Stomach (tissue), 8 donors: ENCODE measurements at regions not wholly inside any gene's neighbourhood (a gene's known extent, or its start where the extent isn't known, plus 50 kb on each side); places are given as distances from the start of the nearest gene placed in this dataset.

ENCODE experiments used
- DNase-seq, 2 donors: peaks; one replicate each; pipeline versions ENCODE4 v3.0.0 to v3.0.0-alpha.2; 2013 to 2019
- H3K27ac ChIP-seq, 5 donors: fragments of 200-600 bp in 4 of 5; sonication (generic) in 4 of 5; one replicate each; pipeline ENCODE4 v1.5.1; 2013 to 2019; ENCODE audit warnings: mild to moderate bottlenecking in 1 of 5, moderate library complexity in 1 of 5
- H3K27me3 ChIP-seq, 3 donors: fragments of 200-600 bp; sonication (generic); one replicate each; pipeline ENCODE4 v1.5.1; 2017 to 2019; ENCODE audit warnings: mixed run types in 1 of 3
- H3K36me3 ChIP-seq, 4 donors: fragments of 200-600 bp; sonication (generic); 1 replicate in 3 of 4; 2 replicates in 1 of 4; pipeline ENCODE4 v1.5.1; 2016 to 2019
- H3K4me1 ChIP-seq, 4 donors: fragments of 200-600 bp; sonication (generic); one replicate each; pipeline ENCODE4 v1.5.1; 2016 to 2019
- H3K4me3 ChIP-seq, 4 donors: fragments of 200-600 bp; sonication (generic) in 3 of 4; one replicate each; pipeline ENCODE4 v1.5.1; 2016 to 2019; ENCODE audit warnings: mild to moderate bottlenecking in 1 of 4
- H3K9me3 ChIP-seq, 4 donors: fragments of 200-600 bp; sonication (generic); one replicate each; pipeline ENCODE4 v1.5.1; 2016 to 2019
- EP300 ChIP-seq: sonication (generic); formaldehyde crosslinking; IDR thresholded peaks from one replicate; pipeline ENCODE4 v1.6.1; 2017; ENCODE audit warnings: antibody characterized with exemption
- POLR2A ChIP-seq, 4 donors: fragments of 450-650 bp; IDR thresholded peaks; one replicate each; pipeline ENCODE4 v1.6.1; 2016; ENCODE audit warnings: antibody characterized with exemption in 4 of 4, control low read depth in 2 of 4, mild to moderate bottlenecking in 1 of 4, moderate library complexity in 1 of 4
- POLR2AphosphoS5 ChIP-seq, 3 donors: sonication (generic); formaldehyde crosslinking; IDR thresholded peaks; one replicate each; pipeline ENCODE4 v1.6.1; 2016; ENCODE audit warnings: antibody characterized with exemption in 3 of 3
- WGBS, 5 donors: extraction: QIAGEN DNeasy Blood & Tissue Kit in 3 of 5; methylation state at CpG; one replicate each; pipeline versions ENCODE4 v1.1.5 to v1.1.7; 2013 to 2018; 5-methylcytosine and 5-hydroxymethylcytosine counted together
- intact Hi-C: fragments of 100-400 bp; cut with DNase I; formaldehyde crosslinking; loops from one replicate; pipeline ENCODE4 v1.15.1; 2023; ENCODE audit warnings: low total_unique reads
- TF ChIP-seq, protein P1 (sequence below), 7 experiments: fragments of 450-650 bp in 4 of 7; fragments of 200-600 bp in 3 of 7; sonication (generic) in 3 of 7; IDR thresholded peaks; one replicate each; pipeline ENCODE4 v1.5.1; 2016 to 2019; ENCODE audit warnings: antibody characterized with exemption in 7 of 7, control low read depth in 2 of 7, mild to moderate bottlenecking in 1 of 7
- donor health status: healthy with polysubstance abuse.
- donor health status: Bipolar disorder and iron deficiency.
- donor health status: healthy.

DNA sequence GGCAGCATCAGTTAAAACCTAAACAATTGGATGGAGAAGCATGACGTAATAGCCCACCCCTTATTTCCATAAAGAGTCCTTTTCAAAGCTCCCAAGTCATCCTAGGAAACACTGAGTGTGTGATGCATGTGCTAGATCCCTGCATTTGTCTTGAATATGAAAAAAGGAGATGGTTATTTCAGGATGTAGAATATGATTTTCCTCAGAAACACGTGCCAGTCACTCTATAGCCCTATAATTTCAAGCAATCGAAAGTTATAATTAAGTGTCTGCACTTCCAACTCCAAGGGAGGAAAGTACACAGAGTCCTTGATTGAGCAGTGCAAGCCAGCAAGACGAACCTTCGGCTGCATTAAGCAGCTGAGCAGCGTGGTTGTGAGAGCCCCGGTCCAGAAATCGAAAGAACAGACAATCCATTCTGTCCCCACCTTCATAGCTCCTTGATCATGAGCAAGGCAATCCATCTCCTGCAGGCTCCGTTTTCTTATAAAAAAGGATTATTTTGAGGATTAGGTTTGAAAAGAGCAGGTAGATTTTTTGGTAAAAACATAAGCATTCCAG, 287.7 kb downstream of the FBXO15 start:
- 77 to 82% (median 82%) methylated on average over 9 of the region's 9 CpGs for WGBS, 5 donors
- no peak for DNase-seq
- Histone ChIP-seq H3K4me3 (no peak overlapping the region), H3K9me3 (no peaks in the 10 kb centered on the region), H3K36me3 (no peaks in the 10 kb centered on the region), H3K27ac (no peak overlapping the region), H3K4me1 (no peaks in the 10 kb centered on the region), H3K27me3 (no peaks in the 10 kb centered on the region)
- intact Hi-C loops = no loop called here
- TF ChIP-seq, protein P1, sequence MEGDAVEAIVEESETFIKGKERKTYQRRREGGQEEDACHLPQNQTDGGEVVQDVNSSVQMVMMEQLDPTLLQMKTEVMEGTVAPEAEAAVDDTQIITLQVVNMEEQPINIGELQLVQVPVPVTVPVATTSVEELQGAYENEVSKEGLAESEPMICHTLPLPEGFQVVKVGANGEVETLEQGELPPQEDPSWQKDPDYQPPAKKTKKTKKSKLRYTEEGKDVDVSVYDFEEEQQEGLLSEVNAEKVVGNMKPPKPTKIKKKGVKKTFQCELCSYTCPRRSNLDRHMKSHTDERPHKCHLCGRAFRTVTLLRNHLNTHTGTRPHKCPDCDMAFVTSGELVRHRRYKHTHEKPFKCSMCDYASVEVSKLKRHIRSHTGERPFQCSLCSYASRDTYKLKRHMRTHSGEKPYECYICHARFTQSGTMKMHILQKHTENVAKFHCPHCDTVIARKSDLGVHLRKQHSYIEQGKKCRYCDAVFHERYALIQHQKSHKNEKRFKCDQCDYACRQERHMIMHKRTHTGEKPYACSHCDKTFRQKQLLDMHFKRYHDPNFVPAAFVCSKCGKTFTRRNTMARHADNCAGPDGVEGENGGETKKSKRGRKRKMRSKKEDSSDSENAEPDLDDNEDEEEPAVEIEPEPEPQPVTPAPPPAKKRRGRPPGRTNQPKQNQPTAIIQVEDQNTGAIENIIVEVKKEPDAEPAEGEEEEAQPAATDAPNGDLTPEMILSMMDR (IDR thresholded peaks at IDR 0.05) = no peak
- no peak for TF ChIP-seq EP300
- no peak for TF ChIP-seq POLR2A (IDR thresholded peaks at IDR 0.05)
- TF ChIP-seq POLR2AphosphoS5 (IDR thresholded peaks at IDR 0.05) = no peak

DNA sequence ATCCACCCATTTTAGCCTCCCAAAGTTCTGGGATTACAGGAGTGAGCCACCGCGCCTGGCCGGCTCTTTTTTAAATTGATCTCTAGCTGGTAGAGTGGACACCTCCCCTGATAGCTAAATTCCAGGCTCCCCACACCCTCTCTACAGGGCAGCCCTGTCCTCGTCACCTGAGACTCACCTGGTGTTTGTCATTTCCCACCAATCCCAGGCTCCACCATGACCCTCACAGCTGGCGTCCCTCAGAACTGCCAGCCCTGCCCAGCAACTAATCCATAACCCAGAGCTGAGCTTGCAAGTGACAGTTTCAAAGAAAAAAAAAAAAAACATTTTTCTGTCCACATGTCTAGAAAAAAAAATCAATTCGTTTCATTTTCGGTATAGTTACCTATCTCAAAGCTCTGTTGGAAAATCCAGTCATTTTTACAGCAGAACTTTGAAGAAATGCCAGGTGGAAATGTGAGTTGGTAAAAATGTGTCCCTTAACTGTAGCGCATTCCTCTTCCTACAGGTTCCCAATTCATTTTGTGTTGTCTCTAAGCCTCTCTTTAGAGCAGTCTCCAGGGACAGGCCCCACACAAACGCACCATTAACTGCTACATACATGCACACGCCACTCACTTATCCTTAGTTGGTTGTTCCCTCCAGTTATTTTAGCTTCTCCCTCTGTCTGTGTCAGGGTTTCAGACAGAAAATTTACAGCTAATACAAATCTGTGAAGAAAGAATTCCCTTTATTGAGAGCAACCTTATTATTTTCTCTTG, 294.7 kb downstream of the FBXO15 start:
- Histone ChIP-seq H3K4me3 (no peak overlapping the region), H3K27me3 (no peaks in the 10 kb centered on the region), H3K36me3 (no peaks in the 10 kb centered on the region), H3K9me3 (no peaks in the 10 kb centered on the region), H3K27ac (no peak overlapping the region), H3K4me1 (no peaks in the 10 kb centered on the region)
- intact Hi-C loops = no loop called here
- TF ChIP-seq POLR2AphosphoS5 (IDR thresholded peaks at IDR 0.05) (no peak), POLR2A (IDR thresholded peaks at IDR 0.05) (no peak), EP300 (no peak)
- TF ChIP-seq, protein P1 (IDR thresholded peaks at IDR 0.05) = no peak
- no peak for DNase-seq
- WGBS, 5 donors = 53 to 74% (median 60%) methylated on average over 10 of the region's 10 CpGs

DNA sequence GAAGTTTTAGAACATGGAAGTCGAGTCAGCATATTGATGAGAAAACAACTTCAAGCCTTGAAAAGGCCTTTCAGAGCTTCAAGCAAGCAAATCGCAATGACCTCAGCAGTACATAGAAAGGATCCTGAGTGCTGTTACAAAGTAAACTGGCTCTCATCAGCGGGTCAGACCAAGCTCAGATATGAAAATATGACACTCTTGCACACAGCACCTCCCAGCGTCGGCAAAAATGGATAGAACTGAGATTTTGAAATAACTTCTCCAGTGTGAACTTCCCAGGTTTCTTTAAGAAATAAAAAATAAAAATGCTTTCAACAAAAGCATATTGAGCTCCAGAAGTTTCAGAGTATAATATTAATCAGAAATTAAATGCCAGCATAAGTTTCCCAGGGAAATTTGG, 296.9 kb downstream of the FBXO15 start:
- Histone ChIP-seq H3K36me3 (no peaks in the 10 kb centered on the region), H3K9me3 (no peaks in the 10 kb centered on the region), H3K4me3 (no peak overlapping the region), H3K4me1 (no peaks in the 10 kb centered on the region), H3K27me3 (peaks cover 0 to 6% (median 0%) of the 10 kb centered on the region in 3 donors), H3K27ac (no peak overlapping the region)
- intact Hi-C loops = no loop called here
- TF ChIP-seq POLR2A (IDR thresholded peaks at IDR 0.05) (no peak), POLR2AphosphoS5 (IDR thresholded peaks at IDR 0.05) (no peak), EP300 (no peak)
- TF ChIP-seq, protein P1 (IDR thresholded peaks at IDR 0.05) = no peak
- no peak for DNase-seq
- 72 to 82% (median 77%) methylated on average over 5 of the region's 5 CpGs for WGBS, 5 donors

DNA sequence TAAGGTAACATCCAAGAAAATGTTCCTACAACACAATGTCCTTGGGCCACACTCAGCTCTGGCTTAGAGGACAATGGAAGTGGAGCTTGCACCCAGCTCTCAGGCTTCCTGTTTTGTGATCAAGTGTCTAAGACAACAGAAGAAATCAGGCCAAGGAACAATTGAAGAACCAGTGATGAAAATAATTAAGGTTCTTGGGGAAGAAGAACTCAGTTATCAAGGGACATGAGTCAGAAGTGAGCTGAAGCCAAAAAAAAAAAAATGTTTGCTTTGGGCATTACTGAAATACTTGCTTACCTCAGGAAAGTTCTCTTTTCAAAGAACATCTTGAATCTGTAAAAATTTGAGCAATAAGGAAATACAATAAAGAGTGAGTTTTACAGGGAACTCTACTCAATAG, 299.0 kb downstream of the FBXO15 start:
- TF ChIP-seq, protein P1 (IDR thresholded peaks at IDR 0.05) = no peak
- TF ChIP-seq POLR2A (IDR thresholded peaks at IDR 0.05) (no peak), EP300 (no peak), POLR2AphosphoS5 (IDR thresholded peaks at IDR 0.05) (no peak)

More for the DNA sequence above, 299.0 kb downstream of the FBXO15 start:
- no peaks in the 10 kb centered on the region for H3K9me3 ChIP-seq
- no peak overlapping the region for H3K27ac ChIP-seq
- H3K4me3 ChIP-seq = no peak overlapping the region
- no peaks in the 10 kb centered on the region for H3K36me3 ChIP-seq
- H3K4me1 ChIP-seq = no peaks in the 10 kb centered on the region
- no peak for DNase-seq
- H3K27me3 ChIP-seq = peaks cover 0 to 21% (median 0%) of the 10 kb centered on the region in 3 donors
- intact Hi-C loops = loop anchor here (5.0 kb wide), 1 partner anchor 1086 kb away; no protein-coding TSS in a partner anchor
